ENCODE measurements at regions not wholly inside any gene's neighbourhood (a gene's known extent, or its start where the extent isn't known, plus 50 kb on each side); places are given as distances from the start of the nearest gene placed in this dataset.

- DNase-seq (ENCODE audit: low read depth): no peak
These were observed 332.0 kb downstream of the CYRIA start for GRCh38 chr2:16333681-16334080.

- no peak for DNase-seq (ENCODE audit: low read depth)
These were observed 332.7 kb downstream of the CYRIA start for GRCh38 chr2:16332681-16333557.

- DNase-seq (ENCODE audit: low read depth): no peak
These were observed 333.9 kb downstream of the CYRIA start for GRCh38 chr2:16331772-16332171.

GRCh38 chr2:16330982-16331381, 334.7 kb downstream of the CYRIA start:
- DNase-seq (ENCODE audit: low read depth): no peak

DNA sequence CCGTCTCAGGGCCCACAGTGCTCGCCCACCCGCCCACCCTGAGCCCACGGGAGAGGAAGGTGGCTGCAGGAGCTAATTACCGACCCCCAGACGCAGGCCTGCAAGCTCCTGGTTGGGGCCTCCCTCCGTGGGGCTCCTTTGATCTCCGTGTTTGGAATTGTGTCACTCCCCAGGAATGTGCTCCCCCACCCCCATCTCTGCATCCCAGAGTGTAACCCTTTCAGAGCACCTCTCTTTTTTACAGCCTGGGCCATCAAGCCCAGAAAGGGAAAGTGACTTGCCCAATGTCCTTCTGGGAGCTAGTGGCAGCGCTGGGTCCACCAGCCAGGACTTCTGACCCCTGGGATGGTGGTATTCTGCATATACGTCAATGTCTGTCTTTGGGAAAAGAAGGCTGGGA, 335.1 kb downstream of the CYRIA start:
- DNase-seq (ENCODE audit: low read depth): no peak

- DNase-seq (ENCODE audit: low read depth): no peak
These were observed 335.6 kb downstream of the CYRIA start for GRCh38 chr2:16330012-16330411.

DNA sequence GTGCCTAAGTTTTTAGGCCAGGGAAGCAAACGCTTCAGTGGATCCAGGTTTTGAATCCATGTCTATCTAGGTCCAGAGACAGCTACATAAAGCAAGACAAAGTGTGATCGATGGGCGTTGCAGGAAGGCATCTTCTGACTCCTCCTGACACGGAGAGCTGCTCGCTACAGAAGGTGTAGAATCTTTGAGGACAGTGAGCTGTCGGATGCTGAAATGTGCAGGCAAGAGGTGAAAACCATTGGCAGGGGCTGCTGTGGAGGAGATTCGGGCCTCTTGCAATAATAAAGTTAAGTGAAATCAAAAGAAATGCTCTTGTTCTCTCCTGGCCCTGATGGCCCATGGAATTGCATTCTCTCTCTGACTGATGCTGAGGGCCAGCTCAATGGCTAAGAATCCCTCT, 336.2 kb downstream of the CYRIA start:
- DNase-seq (ENCODE audit: low read depth): no peak

GRCh38 chr2:16328521-16329190, 337.0 kb downstream of the CYRIA start:
- DNase-seq (ENCODE audit: low read depth): no peak

DNA sequence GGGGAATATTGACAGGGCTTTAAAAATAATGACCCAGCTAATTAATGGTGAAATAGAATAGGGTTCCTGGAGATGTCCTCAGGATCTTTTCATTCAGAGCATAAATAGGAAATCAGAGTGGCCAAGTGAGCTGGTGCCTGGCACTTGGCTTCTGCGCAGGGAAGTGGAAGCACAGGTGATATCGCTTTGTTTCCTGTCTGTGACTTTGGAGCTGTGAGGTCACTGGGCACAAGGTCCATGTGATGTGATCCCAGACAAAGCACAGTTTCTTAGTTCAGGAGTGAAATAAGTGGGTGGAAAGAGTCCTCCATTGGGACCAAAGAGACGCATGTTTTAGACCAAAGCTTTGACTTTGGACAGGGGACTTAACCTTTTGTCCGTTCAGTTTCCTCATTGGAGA, 338.3 kb downstream of the CYRIA start:
- no peak for DNase-seq (ENCODE audit: low read depth)

DNA sequence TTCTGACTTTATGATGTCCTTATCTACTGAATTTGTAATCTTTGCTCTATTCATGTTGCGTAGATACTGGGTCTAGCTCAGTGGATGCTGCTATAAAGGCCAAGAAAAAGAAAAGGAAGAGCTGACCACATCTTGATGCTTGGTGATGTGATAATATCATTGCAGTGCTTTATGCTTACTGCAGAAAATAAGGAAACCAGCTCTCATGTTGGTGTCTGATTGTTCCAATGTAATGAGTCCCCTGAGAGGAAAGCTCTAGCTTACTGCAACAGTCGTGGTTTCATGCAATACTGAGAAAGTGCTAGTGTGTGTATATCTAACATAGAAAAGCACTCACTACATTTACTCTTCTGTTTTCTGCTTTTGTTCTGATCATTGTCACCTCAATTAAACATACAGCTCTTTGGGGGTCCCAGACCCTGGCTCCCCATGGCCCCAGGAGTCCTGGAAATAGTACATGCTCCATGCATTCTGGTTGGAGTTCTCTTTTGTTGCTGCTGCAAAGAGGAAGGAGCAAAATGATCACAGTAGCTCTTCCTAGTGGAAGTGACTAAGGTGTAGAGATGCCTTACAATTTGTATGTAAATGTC, 338.8 kb downstream of the CYRIA start:
- no peak for DNase-seq (ENCODE audit: low read depth)

- DNase-seq (ENCODE audit: low read depth): no peak
These were observed 339.6 kb downstream of the CYRIA start for GRCh38 chr2:16325976-16326510.

GRCh38 chr2:16325016-16325975, 340.3 kb downstream of the CYRIA start:
- DNase-seq (ENCODE audit: low read depth): no peak

- no peak for DNase-seq (ENCODE audit: low read depth)
These were observed 341.1 kb downstream of the CYRIA start for GRCh38 chr2:16324544-16324937.

GRCh38 chr2:16323551-16324543, 341.8 kb downstream of the CYRIA start:
- no peak for DNase-seq (ENCODE audit: low read depth)

DNA sequence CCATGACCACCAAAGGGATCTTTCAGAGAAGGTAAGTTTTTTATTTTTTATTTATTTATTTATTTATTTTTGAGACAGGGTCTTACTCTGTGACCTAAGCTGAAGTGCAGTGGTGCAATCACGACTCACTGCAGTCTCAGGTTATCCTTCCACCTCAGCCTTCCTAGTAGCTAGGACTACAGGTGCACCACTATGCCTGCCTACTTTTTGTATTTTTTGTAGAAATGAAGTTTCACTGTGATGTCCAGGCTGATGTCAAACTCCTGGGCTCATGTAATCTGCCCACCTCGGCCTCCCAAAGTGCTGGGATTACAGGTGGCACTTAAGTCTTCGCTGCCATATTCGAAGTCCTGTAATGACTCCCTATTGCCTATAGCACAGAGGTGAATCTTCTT, 342.5 kb downstream of the CYRIA start:
- DNase-seq (ENCODE audit: low read depth): no peak

DNA sequence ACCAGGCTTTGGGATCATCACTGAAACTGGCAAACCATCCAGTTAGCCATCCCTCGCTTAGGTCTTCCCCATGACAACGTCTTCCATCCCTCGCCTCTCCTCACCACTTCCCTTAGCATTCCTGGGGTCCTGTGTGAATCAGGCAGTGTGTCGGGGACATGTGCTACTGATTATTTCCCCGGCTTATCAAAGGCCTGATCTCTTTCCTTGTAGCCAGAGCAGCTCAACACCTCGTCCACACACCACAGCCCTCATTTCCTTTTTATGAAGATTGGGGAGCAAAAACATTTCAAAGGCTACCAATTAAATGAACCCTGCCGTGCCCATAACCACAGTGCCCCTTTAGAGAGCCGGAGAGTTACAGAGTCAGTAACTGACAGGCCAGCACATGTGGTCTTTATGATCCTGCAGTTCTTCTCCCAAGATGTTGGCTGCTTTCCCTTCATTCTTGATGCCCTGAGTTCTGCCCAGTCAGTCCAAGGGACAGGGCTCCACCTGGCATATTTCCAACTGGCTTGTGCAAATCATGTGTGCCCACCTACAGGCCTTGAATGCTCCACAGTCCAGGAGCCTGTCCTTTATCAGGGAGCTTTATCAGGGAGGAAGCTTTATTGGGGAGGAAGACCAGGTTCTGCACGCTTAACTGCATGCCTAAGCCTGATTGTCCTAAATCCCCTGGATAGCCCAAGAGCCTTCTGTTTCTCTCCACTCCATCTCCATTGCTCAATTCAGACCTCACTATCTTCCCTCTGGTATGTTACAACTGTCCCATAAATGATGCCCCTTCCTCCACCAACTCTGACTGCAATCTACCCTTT, 343.1 kb downstream of the CYRIA start:
- no peak for DNase-seq (ENCODE audit: low read depth)

GRCh38 chr2:16321872-16322271, 343.8 kb downstream of the CYRIA start:
- DNase-seq (ENCODE audit: low read depth): no peak

DNA sequence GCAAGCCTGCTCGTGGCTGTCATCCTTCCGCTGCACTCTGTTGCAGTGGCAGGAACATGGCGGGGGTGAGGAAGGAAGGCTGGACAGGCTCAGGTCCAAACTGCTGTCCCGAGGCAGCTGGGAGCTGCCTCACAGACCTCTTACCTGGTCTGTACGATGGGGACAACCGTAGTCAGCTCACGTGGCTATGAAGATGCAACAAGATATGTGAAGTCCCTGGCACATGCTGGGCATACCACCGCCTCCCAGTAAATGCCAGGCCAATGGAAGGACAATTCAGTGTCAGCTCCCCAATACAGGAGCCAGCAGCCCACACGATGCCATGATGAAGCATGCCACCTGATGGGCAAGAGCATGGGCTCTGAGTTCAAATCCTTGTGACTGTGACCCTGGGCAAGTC, 344.4 kb downstream of the CYRIA start:
- no peak for DNase-seq (ENCODE audit: low read depth)

DNA sequence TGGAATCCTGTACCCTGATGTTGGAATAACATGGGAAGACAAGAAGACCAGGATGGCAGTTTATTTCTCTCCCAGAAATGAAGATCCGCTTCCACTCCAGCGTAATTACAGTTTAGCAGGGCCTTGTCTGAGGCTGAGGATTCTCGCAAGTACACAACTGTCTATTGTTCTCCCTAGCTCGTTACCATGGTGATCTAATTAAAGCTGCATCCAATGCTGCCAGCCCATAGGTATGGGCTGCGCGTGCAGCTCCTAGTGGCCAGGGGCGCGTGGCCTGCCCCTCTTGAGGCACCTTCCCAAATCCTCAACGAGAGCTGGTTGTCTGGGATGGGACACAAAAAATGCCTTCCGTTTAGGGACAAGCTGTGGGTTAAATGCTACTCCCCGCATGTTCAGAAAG, 344.9 kb downstream of the CYRIA start:
- DNase-seq (ENCODE audit: low read depth): no peak

All from fibroblast of gingiva (primary cell).